Kasumi-1 (cell line): ENCODE measurements at regions not wholly inside any gene's neighbourhood (a gene's known extent, or its start where the extent isn't known, plus 50 kb on each side); places are given as distances from the start of the nearest gene placed in this dataset.
"Not testable (repeated sequence)": the region's sequence is repeated elsewhere in the genome, so short reads cannot be mapped to it uniquely, and the experiment has no call there.

Experiments
- DNase-seq, 2 experiments: peaks; one replicate each; lab custom pipeline; 2025; lab: John Stamatoyannopoulos, UW

DNA sequence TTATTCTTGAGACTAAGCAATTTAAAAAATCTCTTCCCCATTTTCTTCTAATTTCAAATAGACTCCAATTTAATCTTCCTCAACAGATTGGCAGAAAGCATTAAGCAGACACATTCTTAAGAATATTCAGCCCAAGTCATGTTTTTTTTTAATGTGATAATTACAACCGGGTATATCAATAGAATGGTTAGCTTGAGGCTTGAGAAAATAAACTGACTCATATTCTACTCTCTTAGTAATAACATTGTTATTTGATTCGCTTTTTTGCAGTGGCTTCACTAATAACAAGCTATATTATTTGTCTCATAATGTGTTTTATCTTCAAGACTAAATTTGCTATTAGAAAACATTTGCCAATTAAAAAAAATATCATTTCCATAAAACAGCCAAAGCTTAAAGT, 488.6 kb upstream of the RGS18 start:
- DNase-seq = no peak

DNA sequence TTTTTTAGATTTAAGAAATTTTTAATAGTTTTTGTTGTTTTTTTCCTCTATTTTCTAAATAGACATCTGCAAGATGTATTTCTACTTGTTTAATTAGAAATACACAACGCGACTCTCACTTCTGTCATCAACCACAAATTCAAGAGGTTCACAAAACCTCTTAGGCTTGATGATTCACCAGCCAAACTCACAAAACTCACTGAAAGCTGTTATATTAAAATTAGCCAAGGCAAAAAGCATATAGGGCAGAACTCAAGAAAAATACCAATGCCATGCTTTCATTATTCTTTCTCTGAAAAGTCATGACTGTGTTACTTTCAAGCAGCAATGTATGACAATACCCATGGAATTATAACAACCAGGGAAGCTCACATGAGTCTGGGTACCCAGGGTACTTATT, 487.0 kb upstream of the RGS18 start:
- no peak for DNase-seq

DNA sequence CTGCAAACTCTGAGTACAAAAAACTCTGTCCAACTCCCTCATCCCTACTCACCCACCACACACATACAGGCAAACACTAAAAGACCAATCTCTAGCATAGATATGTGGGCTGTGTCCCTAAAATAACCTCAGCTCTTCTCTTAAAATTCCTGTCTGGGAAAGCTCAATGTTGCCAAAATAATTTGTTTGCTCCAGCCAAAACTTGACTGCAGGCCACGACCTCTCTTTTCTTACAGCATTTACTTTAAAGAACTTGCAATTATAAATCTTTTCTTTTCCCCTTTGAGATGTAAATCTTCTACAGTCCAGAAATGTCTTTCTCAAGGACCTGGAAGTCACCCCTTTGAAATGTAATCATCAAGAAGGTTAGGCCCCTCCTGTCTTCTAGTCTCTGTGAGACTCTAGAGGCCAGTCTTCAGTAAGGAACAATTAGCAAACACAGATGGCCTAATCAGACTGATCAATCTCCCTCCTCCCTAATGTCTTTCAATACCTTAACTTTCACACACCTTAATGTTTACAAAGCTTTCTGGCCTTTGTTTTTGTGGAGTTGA, 483.6 kb upstream of the RGS18 start:
- DNase-seq = no peak

DNA sequence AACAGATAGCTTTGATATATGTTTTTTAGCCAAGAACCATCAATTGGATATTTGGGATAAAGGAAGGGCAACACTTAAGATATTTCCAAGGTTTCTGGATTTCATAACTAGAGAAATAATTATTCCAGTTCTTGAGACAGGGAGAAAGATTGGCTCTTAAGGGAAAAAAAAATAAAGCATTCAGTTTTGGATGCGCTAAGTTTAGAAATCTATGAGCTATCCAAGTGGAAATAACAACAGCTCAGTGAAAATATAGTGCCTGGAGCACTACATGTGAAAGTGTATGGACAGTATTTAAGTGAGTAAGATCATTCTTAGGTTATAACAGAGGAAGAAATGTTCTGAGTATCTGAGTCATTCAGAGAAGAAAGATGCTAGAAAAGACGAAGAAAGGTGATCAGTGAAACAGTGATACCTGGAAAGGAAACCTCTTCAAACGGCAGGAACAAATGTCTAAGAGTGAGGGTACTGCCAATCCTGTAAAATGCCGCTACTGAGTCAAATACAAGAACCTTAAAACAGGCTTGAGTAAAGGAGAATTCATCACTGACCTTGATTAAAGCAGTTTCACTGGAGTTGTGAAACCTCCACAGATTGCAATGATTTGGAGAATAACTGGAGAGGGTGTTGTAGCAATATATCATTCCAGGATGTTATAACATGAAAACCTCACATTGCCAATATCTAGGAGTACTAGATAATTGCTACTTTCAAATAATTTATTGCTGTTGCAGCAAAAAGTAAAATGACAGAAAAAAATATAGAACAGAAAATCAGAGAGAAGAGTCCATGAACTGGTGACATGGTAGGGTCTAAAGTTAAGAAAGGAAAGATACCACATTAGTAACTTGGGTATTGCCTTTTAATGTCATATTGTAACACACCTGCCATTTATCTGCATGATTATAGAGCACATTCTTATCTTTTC, 482.1 kb upstream of the RGS18 start:
- no peak for DNase-seq

DNA sequence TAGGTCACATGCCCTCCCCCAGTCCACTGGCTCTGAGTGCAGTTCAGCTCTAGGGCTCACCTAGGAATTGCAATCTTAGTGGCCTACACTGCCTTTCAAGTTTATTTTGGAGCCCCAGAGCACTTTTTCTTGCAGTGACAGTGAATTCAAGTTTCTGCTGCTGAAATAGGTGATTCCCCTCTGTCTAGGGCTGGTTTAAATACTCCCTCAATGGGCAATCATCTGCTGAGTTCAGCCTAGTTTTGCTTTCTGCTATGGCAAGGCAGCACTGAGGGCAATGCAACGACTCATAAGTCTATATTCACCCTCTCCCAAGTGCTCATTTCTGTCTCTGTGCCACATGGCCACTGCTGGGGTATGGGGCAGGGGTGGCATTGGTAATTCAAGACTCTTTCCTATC, 472.6 kb upstream of the RGS18 start:
- no peak for DNase-seq

DNA sequence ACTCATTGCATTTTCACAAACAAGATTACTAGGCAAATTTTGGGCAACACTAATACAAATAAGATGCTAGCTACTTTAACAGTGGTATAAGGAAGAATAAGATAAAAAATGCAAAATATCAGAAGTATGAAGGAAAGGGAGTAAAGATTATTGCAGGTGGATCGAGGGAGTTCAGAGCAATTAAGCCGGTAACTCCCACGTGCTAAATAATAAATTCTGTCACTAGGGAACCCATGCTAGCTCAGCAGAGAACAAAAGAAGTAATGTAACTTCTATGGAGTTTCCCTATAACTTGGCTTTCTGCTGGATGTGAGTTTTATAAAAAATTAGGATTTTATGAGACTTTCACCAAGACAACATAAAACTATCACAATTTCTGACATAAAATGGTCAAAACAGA, 470.5 kb upstream of the RGS18 start:
- DNase-seq = no peak

DNA sequence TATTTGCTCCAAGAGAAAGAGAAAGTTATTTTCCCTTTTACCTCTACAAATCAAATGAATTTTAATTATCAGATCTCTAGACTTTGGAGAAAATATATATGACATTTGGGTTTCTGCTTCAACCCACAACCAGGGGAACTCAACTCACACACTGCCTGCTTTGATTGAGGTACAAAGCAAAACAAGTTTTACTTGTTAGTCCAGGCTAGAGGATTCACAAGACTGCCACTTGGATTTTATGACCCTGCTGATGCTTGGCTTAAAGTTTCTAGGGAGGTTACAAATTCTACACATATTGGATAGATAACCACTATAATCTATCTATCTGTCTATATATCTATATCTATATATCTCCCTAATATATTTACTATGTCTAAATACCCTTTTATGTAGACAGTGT, 467.3 kb upstream of the RGS18 start:
- DNase-seq = no peak

DNA sequence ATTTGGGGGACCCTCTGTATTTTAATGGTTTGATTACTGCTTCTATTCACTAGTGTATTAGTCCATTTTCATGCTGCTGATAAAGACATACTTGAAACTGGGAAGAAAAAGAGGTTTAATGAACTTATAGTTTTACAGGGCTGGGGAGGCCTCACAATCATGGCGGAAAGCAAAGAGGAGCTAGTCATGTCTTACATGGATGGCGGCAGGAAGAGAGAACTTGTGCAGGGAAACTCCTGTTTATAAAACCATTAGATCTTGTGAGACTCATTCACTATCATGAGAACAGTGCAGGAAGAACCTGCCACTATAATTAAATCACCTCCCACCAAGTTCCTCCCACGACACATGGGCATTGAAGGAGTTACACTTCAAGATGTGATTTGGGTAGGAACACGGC, 464.5 kb upstream of the RGS18 start:
- no peak for DNase-seq

DNA sequence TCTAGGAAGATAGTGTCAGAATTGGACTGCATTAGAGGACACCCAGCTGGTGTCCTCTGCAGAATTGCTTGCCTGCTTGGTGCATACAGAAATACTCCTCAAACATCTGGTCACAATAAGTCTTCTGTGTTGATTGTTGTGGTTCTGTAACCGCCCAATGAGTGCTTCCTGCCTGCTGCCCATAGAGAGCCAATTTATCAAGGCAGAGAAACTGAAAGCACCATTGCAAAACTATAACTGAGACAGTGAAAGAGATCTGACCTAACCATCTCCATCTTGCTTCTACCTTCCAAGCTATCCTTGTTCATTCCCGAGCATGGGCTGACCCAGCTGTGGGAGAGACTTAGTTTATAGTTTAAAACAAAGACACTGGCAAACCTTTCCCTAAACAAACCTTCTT, 462.4 kb upstream of the RGS18 start:
- DNase-seq = no peak

DNA sequence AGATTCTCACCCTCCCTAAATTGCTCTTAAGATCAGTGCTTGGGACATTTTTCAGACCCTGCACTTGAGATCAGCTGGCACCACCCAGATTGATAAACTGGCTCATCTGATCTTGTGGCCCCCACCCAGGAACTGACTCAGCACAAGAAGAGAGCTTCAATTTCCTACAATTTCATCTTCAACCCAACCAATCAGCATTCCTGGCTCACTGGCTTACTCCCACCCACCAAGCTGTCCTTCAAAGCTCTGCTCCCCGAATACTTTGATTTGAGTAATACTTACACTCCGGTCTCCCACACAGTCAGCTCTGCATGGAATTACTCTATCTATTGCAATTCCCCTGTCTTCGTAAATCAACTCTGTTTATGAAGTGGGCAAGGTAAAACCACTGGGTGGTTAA, 461.9 kb upstream of the RGS18 start:
- no peak for DNase-seq

DNA sequence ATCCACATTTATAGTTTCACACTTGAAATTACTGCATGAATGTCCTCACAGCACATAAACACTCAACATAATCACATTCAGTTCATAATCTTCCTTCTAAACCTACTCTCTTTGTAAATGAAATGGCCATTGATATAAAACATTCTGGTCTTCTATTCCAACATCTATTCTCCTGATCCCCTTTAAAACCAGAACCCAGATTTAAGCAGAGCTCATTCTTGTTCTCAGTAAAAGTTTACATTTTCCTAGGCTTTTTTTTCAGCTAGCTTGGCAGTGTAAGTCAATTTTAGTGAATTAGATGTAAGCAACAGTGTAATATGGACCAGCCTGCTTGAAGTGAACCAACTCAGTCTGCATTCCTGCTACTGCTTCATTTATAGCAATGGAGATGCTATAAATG, 460.7 kb upstream of the RGS18 start:
- no peak for DNase-seq

DNA sequence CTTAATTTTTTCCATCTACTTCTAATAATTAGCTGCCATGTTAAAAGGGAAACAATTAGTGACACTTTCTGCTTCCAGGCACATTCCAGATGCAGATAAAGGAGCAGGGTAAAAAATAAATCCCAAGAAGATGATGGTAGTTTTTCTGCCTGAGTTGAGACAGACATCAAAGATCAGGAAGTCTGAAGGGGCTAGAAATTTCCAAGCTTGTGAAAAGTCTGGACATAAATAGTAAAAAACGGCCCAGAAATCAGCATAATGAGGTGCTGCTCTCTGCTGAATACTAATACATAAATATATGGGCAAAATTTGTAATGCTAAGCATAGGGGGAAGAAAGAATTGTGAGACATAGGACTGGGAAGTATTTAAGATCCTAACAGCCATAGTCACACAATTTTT, 460.0 kb upstream of the RGS18 start:
- DNase-seq = no peak

DNA sequence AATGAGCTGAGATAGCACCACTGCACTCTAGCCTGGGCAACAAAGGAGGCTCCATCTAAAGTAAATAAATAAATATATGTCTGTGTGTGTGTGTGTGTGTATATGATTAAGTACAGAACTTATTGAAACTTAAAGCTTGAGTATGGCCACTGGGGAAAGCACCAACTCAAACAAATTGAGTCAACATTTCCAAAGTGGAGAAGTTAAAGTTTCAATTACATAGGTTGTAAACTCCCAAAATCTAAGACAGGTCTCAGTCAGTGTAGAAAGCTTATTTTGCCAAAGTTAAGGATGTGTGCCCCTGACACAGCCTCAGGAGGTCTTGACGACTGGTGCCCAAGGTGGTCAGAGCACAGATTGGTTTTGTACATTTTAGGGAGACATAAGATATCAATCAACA, 458.9 kb upstream of the RGS18 start:
- DNase-seq = no peak

DNA sequence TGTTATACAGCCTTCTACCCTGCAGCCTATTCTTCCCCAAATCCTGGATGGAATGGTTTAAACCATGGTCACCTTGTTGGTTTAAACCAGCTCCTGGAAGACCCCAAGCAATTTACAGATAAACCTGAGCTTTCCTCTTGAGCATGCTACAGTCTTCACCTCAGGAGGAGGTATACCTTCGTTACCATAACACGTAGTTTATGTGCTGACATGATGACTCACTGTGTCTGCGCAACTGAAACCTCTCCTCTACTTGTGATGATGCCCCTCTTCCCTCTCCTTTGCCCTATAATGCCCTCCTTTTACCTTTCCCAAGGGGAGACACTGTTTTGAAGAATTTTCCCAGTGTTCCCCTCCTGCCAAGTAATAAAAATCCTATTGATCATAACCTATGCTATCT, 457.3 kb upstream of the RGS18 start:
- DNase-seq = no peak

DNA sequence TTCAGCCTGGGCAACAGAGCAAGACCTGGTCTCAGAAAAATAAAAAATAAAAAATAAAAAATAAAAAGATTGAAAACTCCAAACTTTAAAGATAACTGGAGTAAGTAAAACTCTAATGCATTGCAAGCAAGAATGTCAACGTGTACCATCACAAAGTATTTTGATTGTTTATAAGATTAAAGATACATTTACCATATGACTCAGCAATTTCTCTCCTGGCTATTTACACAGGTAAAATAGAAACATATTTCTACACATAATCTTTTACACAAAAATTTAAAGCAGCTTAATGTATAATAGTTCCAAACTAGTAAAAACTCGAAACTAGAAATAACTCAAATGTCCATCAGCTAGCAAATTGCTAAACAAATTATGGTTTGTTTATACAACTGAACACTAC, 456.1 kb upstream of the RGS18 start:
- DNase-seq = no peak

DNA sequence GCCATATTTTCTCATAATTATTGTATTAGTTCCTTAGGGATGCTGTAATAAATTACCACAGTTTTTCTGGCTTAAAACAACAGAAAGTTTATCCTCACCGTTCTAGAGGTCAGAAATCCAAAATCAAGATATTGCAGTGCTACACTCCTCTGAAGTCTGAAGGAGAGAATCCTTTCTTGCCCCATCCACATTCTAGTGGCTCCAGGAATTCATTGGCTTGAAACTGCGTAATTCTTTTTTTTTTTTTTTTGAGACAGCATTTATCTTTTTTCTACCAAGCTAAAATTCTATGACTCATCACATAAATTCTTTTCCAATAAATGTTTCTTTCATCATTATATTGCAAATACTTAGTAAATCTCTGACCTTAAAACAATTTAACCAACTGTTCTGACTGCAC, 451.0 kb upstream of the RGS18 start:
- DNase-seq = no peak

DNA sequence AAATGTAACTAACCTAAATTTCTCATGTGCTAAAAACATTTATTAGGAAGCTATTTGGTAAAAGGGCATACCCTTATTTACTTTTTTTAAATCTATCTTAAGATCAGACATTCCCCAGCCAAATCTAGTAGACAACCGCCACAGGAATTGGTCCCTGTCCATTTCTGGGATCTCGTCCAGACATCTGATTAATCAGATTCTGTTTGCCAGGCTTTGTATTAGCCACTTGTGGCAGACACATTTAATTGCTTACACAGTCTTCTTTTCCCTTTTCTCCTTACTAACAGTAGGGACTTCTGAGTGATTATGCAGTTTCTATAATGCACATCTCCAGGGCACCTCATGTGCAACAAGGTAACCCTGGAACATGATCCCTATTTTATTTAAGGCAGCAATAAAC, 449.0 kb upstream of the RGS18 start:
- DNase-seq = no peak

DNA sequence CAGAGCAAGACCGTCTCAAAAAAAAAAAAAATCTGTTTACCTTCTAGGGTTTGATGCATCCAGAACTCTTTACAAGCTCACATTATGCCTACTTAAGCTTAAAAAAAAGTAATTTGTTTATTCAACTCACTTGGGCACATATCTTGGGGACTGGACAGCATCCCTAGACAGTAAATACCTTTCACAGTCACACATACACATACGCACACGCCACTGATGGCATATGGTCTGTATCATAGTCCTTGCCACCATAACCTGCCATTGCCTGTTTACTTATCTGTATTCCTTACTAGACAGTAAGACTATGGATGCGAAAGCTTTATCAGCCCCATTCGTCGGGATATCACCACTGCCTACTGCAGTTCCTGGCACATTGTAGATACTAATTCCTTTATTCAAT, 446.3 kb upstream of the RGS18 start:
- DNase-seq = no peak

DNA sequence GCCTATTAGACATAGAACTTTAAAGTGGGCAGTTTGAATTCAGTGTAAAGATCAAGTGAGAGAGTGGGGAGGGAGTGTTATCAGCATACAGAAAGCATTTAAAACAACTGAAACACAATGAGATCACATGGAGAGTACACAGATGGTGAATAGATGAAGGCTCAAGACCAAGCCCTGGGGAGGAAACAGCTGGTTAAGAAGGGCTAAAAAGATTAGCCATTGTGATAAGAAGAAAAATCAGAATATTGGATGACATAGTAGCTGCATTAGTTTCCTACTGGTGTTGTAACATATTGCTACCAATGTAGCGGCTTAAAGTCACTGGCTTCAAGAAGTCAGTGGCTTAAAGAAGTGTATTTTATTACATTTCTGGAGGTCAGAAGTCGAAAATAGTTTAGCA, 443.4 kb upstream of the RGS18 start:
- no peak for DNase-seq

DNA sequence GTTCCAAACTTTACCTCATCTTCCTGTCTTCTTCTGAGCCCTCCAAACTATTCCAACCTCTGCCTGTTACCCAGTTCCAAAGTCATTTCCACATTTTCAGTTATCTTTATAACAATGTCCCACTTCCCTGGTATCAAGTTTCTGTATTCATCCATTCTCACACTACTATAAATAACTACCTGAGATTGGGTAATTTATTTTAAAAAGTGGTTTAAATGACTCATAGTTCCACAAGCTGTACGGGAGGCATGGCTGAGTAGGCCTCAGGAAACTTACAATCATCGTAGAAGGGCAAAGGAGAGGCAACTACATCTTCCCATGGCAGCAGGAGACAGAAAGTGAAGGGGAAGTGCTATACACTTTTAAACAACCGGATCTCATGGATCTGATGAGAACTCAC, 428.5 kb upstream of the RGS18 start:
- DNase-seq = no peak

DNA sequence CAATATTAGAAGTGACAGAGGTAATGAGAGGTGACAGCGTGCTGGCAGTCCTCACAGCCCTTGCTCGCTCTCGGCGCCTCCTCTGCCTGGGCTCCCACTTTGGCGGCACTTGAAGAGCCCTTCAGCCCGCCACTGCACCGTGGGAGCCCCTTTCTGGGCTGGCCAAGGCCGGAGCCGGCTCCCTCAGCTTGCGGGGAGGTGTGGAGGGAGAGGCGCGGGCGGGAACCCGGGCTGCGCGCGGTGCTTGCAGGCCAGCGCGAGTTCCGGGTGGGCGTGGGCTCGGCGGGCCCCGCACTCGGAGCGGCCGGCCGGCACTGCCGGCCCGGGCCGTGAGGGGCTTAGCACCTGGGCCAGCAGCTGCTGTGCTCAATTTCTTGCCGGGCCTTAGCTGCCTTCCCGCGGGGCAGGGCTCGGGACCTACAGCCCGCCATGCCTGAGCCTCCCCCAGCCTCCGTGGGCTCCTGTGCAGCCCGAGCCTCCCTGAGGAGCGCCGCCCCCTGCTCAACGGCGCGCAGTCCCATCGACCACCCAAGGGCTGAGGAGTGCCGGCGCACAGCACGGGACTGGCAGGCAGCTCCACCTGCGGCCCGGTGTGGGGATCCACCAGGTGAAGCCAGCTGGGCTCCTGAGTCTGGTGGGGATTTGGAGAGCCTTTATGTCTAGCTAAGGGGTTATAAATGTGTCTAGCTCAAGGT, 426.5 kb upstream of the RGS18 start:
- DNase-seq = not testable (repeated sequence)

DNA sequence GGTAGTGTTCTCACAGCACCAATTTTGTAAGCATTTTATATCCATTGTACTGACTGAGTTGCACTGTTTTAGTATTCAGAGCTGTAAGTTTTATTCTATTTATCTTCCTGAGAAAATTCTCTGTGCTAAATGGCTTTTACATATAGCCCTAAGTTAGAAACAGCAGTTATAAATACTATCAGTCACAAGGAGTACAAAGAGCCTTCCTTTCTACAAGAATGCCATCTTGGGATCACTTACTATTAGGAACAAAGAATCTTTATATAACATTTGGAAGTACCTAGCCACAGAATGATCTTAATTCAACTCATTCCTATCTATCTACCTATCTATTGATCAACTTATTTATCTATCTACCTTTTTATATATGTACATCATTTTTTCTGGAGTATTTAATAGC, 423.9 kb upstream of the RGS18 start:
- no peak for DNase-seq

DNA sequence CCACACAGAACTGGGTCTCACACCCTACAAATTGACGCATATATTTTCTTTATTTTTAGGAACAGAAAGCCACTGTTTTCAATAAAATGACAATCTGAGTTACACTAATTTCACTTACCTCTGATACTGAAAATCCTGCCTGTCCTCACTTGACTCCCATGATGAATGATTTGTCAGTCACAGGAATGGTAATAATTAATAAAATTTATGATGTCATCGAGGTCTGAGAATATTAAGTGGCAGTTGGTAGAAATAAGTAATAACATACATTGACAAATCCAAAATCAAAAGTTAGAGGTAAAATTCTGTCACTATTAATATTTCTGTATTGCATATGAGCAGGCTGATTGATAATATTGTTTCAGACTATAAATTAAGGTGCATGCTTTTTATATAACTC, 418.7 kb upstream of the RGS18 start:
- no peak for DNase-seq
